Brain microvascular endothelial cell (primary cell): ENCODE measurements at regions not wholly inside any gene's neighbourhood (a gene's known extent, or its start where the extent isn't known, plus 50 kb on each side); places are given as distances from the start of the nearest gene placed in this dataset.

ENCODE experiments used
- DNase-seq: peaks from one replicate; pipeline ENCODE4 v3.0.0-alpha.2; 2020
- H3K27ac ChIP-seq: fragments of 250-450 bp; sonication (Bioruptor Pico); 2 replicates; pipeline ENCODE4 v1.5.1; 2020; ENCODE audit warnings: mild to moderate bottlenecking, moderate library complexity
- H3K27me3 ChIP-seq: fragments of 250-450 bp; sonication (Bioruptor Pico); replicated peaks from 2 replicates; pipeline ENCODE4 v1.5.1; 2020; ENCODE audit warnings: mild to moderate bottlenecking
- H3K36me3 ChIP-seq: fragments of 250-450 bp; sonication (Bioruptor Pico); replicated peaks from 2 replicates; pipeline ENCODE4 v1.5.1; 2020; ENCODE audit warnings: mild to moderate bottlenecking
- H3K4me3 ChIP-seq: 2 replicates; pipeline ENCODE4 v1.5.1; 2011; ENCODE audit warnings: low read depth, mild to moderate bottlenecking, control low read depth, low read length, moderate library complexity
- CTCF ChIP-seq: IDR thresholded peaks from 2 replicates; pipeline ENCODE4 v1.5.1; 2011; ENCODE audit warnings: low read depth, mild to moderate bottlenecking, moderate library complexity, low read length, control low read depth, inconsistent platforms; ENCODE audit errors: missing control alignments
- in situ Hi-C: cut with HindIII; loops from 2 replicates; pipeline ENCODE4 v1.10.0; 2017; ENCODE audit warnings: low sequenced_read_pairs, low pct_ligation_motif_present

- Histone ChIP-seq H3K27ac (no peak overlapping the region), H3K27me3 (no peaks in the 10 kb centered on the region), H3K4me3 (no peak overlapping the region), H3K36me3 (no peaks in the 10 kb centered on the region)
- no peak for DNase-seq
- in situ Hi-C loops, result no loop called here
- TF ChIP-seq CTCF, result no peak
Measured at GRCh38 chr4:62301500-62301899, 1101.4 kb downstream of the ADGRL3 start.

GRCh38 chr4:62293551-62293950, 1093.4 kb downstream of the ADGRL3 start:
- no peak for DNase-seq
- TF ChIP-seq CTCF, result no peak
- in situ Hi-C loops, result no loop called here
- Histone ChIP-seq H3K4me3 (no peak overlapping the region), H3K27ac (no peak overlapping the region), H3K36me3 (no peaks in the 10 kb centered on the region), H3K27me3 (no peaks in the 10 kb centered on the region)

- no peak for DNase-seq
- Histone ChIP-seq H3K4me3 (no peak overlapping the region), H3K27me3 (no peaks in the 10 kb centered on the region), H3K27ac (no peak overlapping the region), H3K36me3 (no peaks in the 10 kb centered on the region)
- in situ Hi-C loops, result no loop called here
- TF ChIP-seq CTCF, result no peak
Measured at GRCh38 chr4:62292911-62293310, 1092.8 kb downstream of the ADGRL3 start.

- Histone ChIP-seq H3K4me3 (no peak overlapping the region), H3K27me3 (no peaks in the 10 kb centered on the region), H3K27ac (no peak overlapping the region), H3K36me3 (no peaks in the 10 kb centered on the region)
- DNase-seq, result no peak
- in situ Hi-C loops, result no loop called here
- TF ChIP-seq CTCF, result no peak
Measured at GRCh38 chr4:62288808-62289541, 1088.8 kb downstream of the ADGRL3 start.

GRCh38 chr4:62285026-62285425, 1084.9 kb downstream of the ADGRL3 start:
- no peak for TF ChIP-seq CTCF
- in situ Hi-C loops, result no loop called here
- Histone ChIP-seq H3K36me3 (no peaks in the 10 kb centered on the region), H3K27ac (no peak overlapping the region), H3K27me3 (no peaks in the 10 kb centered on the region), H3K4me3 (no peak overlapping the region)
- no peak for DNase-seq

GRCh38 chr4:62279689-62280088, 1079.6 kb downstream of the ADGRL3 start:
- in situ Hi-C loops, result no loop called here
- Histone ChIP-seq H3K27me3 (no peaks in the 10 kb centered on the region), H3K36me3 (no peaks in the 10 kb centered on the region), H3K27ac (no peak overlapping the region), H3K4me3 (no peak overlapping the region)
- no peak for DNase-seq
- no peak for TF ChIP-seq CTCF
